ENCODE measurements at regions not wholly inside any gene's neighbourhood (a gene's known extent, or its start where the extent isn't known, plus 50 kb on each side); places are given as distances from the start of the nearest gene placed in this dataset.

DNA sequence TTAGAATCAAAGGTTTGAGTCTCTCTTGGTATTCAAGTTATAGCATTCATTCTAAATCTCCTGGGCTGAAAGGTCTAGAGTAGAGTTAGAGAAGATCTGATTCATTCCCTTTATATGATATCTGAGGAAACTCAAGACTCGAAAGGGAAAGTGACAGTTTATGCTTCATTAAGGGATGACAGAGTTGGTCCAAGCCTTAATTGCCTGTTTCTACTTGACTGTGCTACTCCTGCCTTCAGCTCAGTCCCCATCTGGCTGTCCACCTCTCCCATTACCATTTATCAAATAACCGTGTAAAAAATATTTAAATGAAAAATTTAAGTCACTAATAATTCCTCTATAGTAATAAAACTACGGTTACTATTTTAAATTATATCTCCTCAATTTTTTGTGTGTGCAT lies 537.1 kb upstream of the MEX3C start:
- DNase-seq = no peak

DNA sequence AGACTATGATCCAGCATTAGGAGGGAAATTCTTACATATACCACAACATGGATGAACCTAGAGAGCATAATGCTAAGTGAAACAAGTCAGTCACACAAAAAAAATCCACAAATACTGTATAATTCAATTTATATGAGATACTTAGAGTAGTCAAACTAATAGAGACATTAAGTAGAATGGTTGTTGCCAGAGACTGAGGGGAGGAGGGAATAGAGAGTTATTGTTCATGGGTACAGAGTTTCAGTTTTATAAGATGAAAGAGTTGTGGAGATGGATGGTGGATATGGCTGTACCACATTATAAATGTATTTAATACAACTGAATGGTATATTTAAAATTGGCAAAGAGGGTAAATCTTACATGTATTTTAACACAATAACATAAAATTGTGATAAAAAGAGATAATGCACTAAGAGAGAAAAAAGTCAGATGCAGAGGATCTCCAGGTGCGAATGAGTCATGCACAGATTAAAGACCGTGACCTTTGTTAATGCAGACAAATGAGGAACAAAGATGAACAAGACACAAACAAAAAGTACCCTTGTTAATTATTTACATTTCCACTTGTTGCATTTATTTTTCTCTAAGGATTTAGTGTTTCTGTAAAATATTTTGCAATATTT lies 541.7 kb upstream of the MEX3C start:
- DNase-seq = no peak

DNA sequence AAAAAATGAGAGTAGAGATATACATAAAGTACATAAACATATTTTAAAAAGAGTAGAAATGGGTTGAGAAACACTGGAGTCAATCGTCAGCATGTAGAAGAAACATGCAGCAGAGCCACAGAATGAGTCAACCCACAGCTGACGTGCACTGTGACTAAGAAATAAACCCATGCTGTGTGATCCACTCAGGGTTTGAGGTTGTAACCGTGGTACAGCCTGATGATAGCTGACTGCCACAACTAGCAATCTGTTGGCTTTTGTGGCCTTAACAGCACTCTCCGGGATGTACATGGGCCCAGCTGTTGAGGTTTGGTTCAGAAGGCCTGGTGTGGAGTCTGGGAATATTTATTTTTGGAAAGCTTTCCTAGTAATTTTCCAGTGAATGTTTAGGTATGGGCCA lies 554.4 kb upstream of the MEX3C start:
- no peak for DNase-seq

DNA sequence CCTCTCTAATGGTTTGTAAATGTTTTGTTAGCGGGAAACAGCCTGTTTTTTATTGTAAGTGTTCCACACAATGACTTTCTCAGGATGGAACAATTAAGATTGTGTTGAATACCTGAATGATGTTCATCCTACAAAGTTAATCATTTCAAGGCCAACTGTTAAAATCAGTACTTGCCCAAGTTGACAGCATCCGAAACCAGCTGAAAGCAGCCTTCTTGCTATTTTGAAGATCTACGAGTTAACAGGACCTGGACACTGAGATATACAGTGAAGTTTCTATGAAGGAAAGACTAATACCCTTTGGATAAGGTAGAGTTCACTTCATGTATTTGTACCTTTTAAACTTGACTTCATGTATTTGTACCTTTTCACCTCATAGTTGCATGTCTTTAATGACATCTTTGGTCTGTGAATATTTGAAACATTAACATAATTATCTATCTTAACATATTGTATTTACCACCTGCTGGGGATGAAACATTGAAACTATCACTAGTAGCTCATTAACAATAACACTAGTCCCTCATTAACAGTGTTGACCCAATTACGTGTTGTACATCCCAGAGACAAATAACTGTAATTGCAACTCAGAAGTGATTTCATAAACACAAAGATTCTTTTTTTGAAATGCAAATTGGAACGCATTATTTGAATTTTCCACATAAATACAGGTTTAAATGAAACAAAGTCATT lies 556.0 kb upstream of the MEX3C start:
- DNase-seq = no peak

- DNase-seq = no peak
Measured at GRCh38 chr18:51754566-51754965, 557.1 kb upstream of the MEX3C start.

DNA sequence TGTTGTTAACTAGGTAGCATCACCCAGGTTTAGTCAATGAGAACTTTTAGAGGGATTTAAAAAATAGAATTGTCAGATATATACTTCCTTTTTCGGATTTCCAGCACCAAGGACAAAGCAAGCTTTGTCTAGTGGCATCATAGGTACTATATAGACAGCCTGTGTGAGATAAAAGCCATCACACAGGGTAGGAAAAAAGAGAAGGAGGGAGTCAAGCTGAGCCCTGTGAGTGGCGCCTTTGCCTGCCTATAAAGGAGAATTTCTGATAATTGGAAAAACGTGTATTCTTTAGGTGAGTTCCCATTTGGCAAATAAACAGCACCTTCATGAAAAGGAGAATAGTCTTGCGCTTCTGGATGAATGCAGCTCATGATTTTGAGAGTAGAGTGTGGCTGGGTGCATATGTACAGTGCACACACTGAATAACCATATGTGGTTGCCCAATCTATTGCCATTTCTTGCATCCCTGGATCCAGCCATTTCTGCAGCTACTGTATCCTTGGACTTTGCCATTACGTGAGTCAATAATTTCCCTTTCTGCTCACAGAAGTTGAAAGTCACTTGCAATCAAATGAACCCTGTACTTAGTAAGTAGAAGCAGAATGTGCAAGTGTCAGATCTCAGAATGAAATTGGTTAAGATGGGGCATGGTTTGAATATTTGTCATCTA lies 559.9 kb upstream of the MEX3C start:
- DNase-seq = no peak

- DNase-seq = no peak
Measured at GRCh38 chr18:51762373-51762772, 564.9 kb upstream of the MEX3C start.

DNA sequence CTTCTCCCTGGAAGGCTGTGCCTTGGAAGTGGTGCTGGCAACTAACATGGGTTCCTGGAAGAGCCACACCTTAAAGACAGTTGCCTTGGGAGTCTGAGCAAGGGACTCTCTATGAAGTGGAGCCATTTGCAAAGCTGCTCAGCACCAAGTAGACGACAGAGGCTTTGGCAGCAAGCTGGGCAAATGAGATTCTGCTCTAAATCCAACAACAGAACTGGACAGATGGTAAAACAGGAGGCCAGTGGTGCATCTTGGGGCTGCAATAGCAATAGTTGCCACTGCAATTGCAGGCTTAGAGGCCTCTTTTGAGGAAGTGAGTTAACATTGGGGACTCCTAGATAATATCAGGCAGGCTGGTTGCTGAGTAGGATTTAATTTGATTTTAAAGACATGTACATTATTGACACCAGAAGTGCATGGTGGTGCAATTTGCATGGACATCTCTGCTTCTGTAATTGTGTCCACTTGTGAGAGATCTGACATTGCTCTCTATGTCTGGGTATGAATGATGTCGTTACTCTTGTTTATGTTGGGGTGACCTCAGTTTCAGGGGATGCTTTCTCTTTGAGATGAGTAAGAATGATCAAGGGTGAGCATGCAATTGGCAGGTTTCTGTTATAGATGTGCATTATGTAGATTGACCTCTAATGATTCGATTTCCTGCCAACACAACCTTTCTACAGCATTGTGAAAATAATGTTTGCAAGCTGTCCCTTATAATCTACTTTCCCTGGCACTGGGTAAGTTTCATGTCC lies 568.3 kb upstream of the MEX3C start:
- no peak for DNase-seq

GRCh38 chr18:51767293-51767692 lies 569.8 kb upstream of the MEX3C start:
- DNase-seq = no peak

DNA sequence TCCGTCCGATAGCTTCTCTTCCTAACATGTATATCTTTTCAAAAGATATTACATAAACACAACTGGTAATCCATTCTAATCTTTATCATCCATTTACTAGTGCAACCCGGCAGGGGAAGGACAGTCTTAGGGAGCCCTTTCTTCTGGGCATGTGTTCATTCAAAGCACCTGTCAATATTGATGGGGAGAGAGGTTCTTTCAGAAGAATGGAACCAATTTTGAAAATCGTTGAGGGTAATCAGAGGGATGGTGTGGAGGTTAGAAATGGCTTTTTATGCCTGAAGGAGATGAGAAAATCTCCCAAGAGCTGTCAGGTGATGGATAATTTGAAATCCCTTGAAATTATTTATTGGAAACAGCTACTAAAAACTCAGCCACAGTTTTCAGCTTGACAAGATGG lies 561.9 kb upstream of the DCC start:
- no peak for DNase-seq

GRCh38 chr18:51789871-51790270 lies 550.1 kb upstream of the DCC start:
- no peak for DNase-seq

DNA sequence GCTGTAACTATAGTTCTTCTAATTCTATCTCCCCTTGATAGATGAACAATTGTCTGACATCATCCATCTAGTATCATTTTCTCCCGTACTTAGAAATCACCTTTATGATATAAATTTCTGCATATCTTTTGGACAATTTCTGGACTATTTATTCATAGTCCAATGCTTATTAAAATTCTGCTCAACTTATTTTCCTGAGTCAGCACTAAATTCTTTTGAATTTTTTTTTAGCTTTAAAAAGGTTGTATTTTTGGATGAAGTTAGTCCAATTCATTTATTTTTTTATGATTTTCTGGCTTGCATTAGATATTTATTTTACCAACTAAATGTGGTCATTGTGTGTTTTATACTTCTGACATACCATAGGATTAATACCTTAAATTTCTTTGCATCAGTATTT lies 538.5 kb upstream of the DCC start:
- DNase-seq = no peak

DNA sequence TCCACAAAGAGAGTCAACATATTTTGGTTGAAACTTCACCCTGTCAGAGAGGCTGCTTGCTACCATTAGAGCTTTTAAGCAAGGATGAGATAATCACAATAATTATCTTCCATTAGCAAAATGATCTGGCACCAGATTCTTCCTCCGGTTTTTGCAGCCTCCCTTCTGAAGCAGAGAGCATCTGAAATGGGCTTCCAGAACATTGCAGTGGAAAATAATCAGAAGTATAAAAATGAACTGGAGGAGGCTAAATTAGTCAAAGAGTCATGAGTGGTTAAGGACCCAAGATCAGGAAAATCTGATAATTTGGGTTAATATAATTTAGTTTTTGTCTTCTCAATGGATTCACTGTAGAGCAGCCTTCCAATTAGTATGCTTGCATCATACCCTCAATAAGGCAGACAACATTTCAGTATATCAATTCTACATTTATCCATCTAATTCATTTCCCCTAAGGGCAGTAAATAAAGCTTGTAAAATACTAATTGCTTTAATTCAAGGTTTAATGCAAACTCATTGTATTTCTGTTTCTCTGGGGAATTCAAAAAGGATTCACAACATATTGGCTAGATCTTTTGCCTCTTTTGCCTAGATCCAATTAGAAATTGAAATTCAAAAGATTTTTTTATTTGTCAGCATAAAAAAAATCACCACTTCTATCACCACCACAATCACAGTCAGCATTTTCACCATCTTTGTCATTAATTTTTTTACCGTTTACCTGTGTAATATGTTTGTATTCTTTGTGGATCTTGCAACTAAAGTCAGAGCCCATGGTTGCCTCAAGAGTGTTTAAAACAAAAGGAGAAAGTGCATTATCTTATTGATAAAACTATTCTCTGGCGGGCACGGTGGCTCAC lies 537.2 kb upstream of the DCC start:
- no peak for DNase-seq

GRCh38 chr18:51807336-51807735 lies 532.7 kb upstream of the DCC start:
- DNase-seq = no peak

GRCh38 chr18:51811883-51812282 lies 528.1 kb upstream of the DCC start:
- DNase-seq = no peak

- DNase-seq = no peak
Measured at GRCh38 chr18:51813740-51814139, 526.3 kb upstream of the DCC start.

DNA sequence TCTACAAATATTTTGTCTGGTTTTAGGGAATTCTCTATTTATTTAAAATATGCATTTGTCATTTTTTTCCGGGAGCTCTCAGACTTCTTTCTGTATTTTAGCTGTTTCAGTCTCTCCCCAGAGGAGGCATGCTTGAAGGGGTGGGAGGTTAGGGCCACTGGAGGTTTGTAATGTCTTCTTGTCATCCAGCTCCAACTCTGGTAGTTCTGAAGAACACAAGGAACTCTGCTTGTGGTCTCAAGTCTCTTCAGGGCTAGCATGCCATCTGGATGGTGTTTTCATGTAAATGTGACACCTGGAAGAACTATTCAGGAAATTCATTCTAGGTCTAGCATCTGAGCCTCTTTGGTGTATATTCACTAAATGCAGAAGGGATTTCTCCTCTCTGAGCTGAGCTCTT lies 518.4 kb upstream of the DCC start:
- no peak for DNase-seq

- DNase-seq = no peak
Measured at GRCh38 chr18:51824746-51825145, 515.3 kb upstream of the DCC start.

GRCh38 chr18:51833850-51834249 lies 506.1 kb upstream of the DCC start:
- no peak for DNase-seq

DNA sequence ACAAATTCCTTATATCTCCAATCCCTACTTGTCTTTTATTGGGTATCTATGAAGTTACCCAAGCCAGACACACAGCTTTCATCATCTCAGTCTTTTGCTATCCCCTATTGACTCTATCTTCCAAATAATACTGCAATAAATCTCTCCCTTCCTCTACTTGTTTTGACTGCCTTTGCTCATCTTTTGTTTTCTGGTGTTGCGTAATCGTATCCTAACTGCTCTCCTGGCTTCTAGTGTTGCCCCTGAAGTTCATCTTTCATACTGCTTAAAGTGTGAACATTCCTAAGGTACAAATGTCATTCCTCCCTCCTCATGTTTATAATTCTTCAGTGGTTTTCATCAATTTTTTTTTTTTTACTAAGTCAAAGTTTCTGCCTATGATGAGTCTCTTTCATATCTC lies 491.3 kb upstream of the DCC start:
- no peak for DNase-seq

DNA sequence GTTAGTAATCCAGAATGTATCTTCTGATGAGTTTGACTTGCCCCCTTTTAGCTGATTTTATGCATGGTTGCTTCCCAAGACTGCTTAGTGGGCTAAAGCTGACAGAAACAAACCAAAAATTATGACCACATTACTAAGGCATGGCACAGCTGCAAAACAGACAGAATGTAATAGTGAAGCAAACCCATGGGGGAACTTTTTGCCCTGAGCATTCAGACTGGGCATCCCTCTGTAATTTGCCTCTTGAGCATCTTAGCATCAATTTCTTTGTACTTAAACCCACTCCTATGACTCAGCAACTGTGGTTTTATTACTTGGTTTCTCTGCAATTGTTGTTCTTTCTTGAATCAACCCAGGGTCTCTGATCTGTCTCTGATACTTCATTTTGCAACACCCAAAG lies 487.3 kb upstream of the DCC start:
- DNase-seq = no peak

- no peak for DNase-seq
Measured at GRCh38 chr18:51857989-51858388, 482.0 kb upstream of the DCC start.

DNA sequence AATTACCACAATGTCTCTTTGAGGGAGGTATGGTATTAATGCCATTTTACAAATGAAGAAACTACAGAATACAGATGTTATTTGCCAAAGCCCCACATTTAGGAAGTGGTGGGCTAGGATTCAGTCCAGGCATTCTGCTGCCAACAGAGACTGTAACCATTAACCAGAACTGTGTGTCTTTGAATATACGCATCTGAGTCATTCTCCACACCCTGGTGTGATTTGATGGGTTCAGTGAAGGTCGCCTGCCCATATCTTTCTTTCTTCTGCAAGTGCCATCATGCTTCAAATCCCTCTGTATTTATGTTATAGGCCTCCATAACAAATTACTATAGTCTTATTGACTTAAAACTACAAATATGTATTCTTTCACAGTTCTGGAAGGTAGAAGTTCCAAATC lies 479.0 kb upstream of the DCC start:
- no peak for DNase-seq

All from CD4-positive, alpha-beta T cell treated with Interleukin-21 for 1 hour (primary cell).